Kidney epithelial cell (primary cell): ENCODE measurements at regions not wholly inside any gene's neighbourhood (a gene's known extent, or its start where the extent isn't known, plus 50 kb on each side); places are given as distances from the start of the nearest gene placed in this dataset.

ENCODE experiments used
- DNase-seq: peaks from one replicate; pipeline ENCODE4 v3.0.0-alpha.2; 2010; ENCODE audit warnings: low read depth
- H3K27me3 ChIP-seq: 2 replicates; pipeline ENCODE4 v1.6.0; 2011; ENCODE audit warnings: low read length; ENCODE audit not compliant: control insufficient read depth, insufficient read depth
- H3K36me3 ChIP-seq: 2 replicates; pipeline ENCODE4 v1.5.1; 2011; ENCODE audit warnings: low read length; ENCODE audit not compliant: control insufficient read depth, insufficient read depth
- H3K4me3 ChIP-seq: 2 replicates; pipeline ENCODE4 v1.5.1; 2011; ENCODE audit warnings: low read depth, mild to moderate bottlenecking, control low read depth, low read length
- CTCF ChIP-seq: IDR thresholded peaks from 2 replicates; pipeline ENCODE4 v1.5.1; 2011; ENCODE audit warnings: mild to moderate bottlenecking, moderate library complexity, low read length, control low read depth, inconsistent platforms; ENCODE audit not compliant: insufficient read depth, poor library complexity, severe bottlenecking

- no peaks in the 10 kb centered on the region for H3K36me3 ChIP-seq
- no peak overlapping the region for H3K4me3 ChIP-seq
- TF ChIP-seq CTCF, result no peak
- no peak for DNase-seq
- H3K27me3 ChIP-seq, result no peaks in the 10 kb centered on the region
These were observed 93.7 kb upstream of the ID2 start for GRCh38 chr2:8587920-8588830.

- Histone ChIP-seq H3K27me3 (no peaks in the 10 kb centered on the region), H3K4me3 (no peak overlapping the region), H3K36me3 (no peaks in the 10 kb centered on the region)
- TF ChIP-seq CTCF, result no peak
- DNase-seq, result no peak
These were observed 93.0 kb upstream of the ID2 start for GRCh38 chr2:8588831-8589191.

- no peaks in the 10 kb centered on the region for H3K27me3 ChIP-seq
- no peak overlapping the region for H3K4me3 ChIP-seq
- TF ChIP-seq CTCF, result no peak
- DNase-seq, result no peak
- H3K36me3 ChIP-seq, result no peaks in the 10 kb centered on the region
These were observed 92.1 kb upstream of the ID2 start for GRCh38 chr2:8589721-8590120.

- no peak for TF ChIP-seq CTCF
- Histone ChIP-seq H3K36me3 (no peaks in the 10 kb centered on the region), H3K4me3 (no peak overlapping the region), H3K27me3 (no peaks in the 10 kb centered on the region)
- DNase-seq, result no peak
These were observed 90.9 kb upstream of the ID2 start for GRCh38 chr2:8590938-8591337.

- H3K36me3 ChIP-seq, result no peaks in the 10 kb centered on the region
- H3K27me3 ChIP-seq, result no peaks in the 10 kb centered on the region
- no peak for TF ChIP-seq CTCF
- no peak for DNase-seq
- H3K4me3 ChIP-seq, result no peak overlapping the region
These were observed 89.1 kb upstream of the ID2 start for GRCh38 chr2:8592736-8593135.

- TF ChIP-seq CTCF, result no peak
- no peaks in the 10 kb centered on the region for H3K36me3 ChIP-seq
- DNase-seq, result no peak
These were observed 88.6 kb upstream of the ID2 start for GRCh38 chr2:8593243-8593642.

More at GRCh38 chr2:8593243-8593642, 88.6 kb upstream of the ID2 start:
- no peak overlapping the region for H3K4me3 ChIP-seq
- H3K27me3 ChIP-seq, result no peaks in the 10 kb centered on the region
